DND-41 (cell line): ENCODE measurements at regions not wholly inside any gene's neighbourhood (a gene's known extent, or its start where the extent isn't known, plus 50 kb on each side); places are given as distances from the start of the nearest gene placed in this dataset.

ENCODE experiments used
- CTCF ChIP-seq: IDR thresholded peaks from 2 replicates; pipeline ENCODE4 v1.5.1; 2012; ENCODE audit warnings: borderline replicate concordance, low read length, moderate library complexity, mild to moderate bottlenecking; ENCODE audit not compliant: poor library complexity, severe bottlenecking; ENCODE audit errors: extremely low read depth
- EZH2 ChIP-seq: IDR thresholded peaks from 3 replicates; pipeline ENCODE4 v1.6.1; 2012; ENCODE audit warnings: borderline replicate concordance, low read depth, mild to moderate bottlenecking, moderate library complexity, low read length, inconsistent platforms; ENCODE audit not compliant: severe bottlenecking

- TF ChIP-seq CTCF (no peak), EZH2 (no peak)
Measured at GRCh38 chr10:46222364-46222935, 64.3 kb upstream of the ANTXRL start.
